Suppressor macrophage treated with lipopolysaccharide for 1 hour (primary cell): ENCODE measurements at regions not wholly inside any gene's neighbourhood (a gene's known extent, or its start where the extent isn't known, plus 50 kb on each side); places are given as distances from the start of the nearest gene placed in this dataset.
A peak's percentile ranks its signal among the peaks of the same experiment; 100 is the strongest.

ENCODE experiments used
- DNase-seq, 3 donors: peaks; one replicate each; pipeline ENCODE4 v3.0.0-alpha.2; 2020 to 2022

DNA sequence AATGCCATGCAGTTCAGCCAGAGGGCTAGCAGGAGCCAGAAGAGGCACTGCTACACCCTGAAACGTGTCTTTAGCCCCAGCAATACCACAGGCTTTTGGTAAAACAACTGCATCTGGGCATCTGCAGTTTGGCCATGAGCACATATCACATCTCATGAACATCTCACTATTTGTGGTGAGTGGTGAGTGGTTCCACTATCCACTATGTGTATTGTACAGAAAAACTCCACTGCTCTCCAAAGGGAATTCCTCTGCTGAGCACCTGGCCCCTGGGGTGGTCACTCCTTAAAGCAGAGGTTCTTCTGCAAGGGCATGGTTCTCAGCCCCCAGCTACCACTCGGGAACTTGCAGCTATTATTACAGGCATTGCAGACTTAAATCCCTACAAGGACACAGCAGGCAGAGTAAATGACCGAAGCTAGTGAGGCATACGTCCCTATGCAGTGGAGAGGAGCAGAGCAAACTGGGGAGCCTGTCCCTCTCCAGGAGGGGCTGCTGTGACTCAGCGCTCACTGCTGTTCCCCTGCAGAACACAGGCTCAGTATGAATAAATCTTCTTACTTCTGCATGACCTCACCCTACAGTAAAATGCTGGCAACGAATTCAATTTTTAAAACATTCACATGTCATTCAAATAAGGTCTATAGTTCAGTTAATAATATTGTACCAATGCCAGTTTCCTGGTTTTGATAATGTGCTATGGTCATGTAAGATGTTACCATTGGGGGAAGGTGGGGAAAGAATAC is 332.4 kb upstream of the ZNF507 start:
- no peak for DNase-seq

DNA sequence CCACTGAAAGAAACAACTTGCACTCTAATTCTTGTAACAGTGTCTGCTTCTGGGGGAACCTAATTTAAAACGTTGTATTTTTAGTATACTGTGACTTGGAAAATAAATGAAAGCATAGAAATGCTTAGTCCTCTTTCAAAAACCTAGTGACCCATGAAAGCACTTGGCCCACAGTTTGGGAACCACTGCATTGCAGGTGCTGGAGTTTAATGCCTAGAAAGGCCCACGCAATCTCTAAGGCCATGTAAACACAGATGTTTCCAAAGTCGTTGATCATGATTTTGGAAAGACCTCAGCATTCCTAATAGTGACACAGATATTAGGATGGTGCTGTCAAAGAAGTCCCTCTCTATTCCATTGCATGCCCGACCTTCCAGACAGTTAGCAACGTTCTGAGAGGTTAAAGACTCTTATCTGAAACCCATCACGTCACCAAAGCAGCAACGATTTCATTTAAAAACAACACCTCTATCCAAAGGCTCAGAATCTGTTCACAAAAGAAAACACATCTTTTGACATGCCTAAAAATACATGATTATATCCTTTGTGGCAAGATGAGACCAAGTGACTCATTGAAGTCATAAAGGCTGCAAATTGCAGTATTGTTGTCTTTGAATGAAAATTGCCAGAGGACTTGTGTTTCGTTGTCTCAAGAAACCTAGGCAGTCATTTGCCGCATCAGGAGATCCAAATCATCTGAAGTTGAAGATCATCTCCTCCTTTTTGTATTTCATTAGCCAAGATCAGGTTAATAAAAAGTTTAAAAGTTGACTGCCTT is 328.0 kb upstream of the ZNF507 start:
- no peak for DNase-seq

DNA sequence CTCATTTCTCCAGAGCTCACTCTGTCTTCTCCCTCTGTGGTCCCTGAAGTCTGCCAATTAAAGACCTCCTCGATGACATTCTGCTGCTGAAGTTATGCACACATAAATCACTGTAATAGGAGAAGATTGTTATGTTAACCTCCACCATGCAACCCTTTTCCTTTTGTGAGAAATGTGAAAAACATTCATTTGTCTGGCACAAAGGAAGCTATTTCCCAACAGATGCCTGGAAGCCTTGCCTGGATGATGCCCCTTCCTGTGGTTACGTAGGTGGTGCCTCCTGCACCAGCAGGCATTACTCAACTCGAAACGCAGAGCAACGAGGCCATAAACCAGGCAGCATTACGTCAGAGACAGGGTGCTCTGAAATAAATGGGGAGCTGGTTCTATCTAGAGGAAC is 327.4 kb upstream of the ZNF507 start:
- DNase-seq, result peak in 1 of 3 donors; percentile 7

DNA sequence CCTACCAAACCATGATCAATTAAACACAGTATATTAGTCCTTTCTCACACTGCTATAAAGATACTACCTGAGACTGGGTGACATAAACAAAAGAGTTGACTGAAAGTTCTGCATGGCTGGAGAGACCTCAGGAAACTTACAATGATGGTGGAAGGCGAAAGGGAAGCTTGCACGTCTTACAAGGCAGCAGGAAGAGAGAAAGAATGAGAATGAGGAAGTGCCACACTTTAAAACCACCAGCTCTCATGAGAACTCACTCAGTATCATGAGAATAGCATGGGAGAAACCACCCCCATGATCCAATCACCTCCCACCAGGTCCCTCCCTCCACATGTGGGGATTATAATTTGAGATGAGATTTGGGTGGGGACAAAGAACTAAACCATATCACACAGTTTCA is 324.9 kb upstream of the ZNF507 start:
- DNase-seq, result no peak

DNA sequence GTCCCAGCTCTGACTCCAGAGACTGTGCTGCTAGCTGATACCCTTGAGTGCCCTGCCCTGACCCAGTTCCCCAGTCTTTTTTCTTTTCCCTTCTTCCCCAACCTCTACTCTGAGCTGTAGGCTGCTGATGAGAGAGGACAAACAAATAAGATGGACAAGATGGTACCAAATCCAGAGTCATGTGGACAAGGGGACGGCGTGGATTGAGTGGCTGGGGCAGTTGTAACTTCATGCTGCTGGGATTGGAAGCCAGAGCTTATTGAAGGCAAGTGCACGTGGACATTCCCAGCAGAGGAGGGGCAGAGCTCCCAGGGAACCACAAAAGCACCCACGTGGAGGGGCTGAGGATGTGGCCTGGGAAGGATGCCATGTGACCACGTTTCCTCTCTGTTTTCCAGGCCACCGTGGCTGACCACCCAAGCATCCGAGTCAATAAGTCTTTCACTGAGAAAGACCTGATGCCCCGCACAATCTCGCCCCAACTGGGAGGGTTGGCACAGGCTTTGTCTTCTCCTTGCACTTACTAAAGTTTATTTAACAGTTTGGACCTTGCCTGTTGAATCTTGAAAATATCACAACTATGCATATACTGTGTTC is 323.3 kb upstream of the ZNF507 start:
- no peak for DNase-seq

GRCh38 chr19:32022731-32023563 is 322.5 kb upstream of the ZNF507 start:
- no peak for DNase-seq

DNA sequence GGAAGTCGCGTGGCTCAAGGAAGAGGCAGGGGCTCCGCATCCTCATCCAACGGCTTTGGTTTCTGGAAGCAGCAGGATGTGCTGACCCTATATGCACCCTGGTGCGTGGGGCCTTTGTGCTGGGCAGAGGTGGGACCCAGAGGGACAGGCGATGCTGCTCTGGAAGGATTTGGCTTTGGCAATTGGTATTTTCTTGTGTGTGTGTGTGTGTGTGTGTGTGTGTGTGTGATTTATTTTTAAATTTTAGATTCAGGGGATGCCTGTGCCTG is 321.9 kb upstream of the ZNF507 start:
- DNase-seq, result no peak

- no peak for DNase-seq
Measured at GRCh38 chr19:32029235-32029634, 316.2 kb upstream of the ZNF507 start.

GRCh38 chr19:32032561-32032960 is 312.8 kb upstream of the ZNF507 start:
- DNase-seq, result no peak

GRCh38 chr19:32035626-32036025 is 309.8 kb upstream of the ZNF507 start:
- no peak for DNase-seq

GRCh38 chr19:32038021-32038920 is 307.1 kb upstream of the ZNF507 start:
- no peak for DNase-seq

- DNase-seq, result no peak
Measured at GRCh38 chr19:32038961-32039360, 306.4 kb upstream of the ZNF507 start.

GRCh38 chr19:32039440-32039839 is 306.0 kb upstream of the ZNF507 start:
- DNase-seq, result no peak

GRCh38 chr19:32040236-32040635 is 305.2 kb upstream of the ZNF507 start:
- no peak for DNase-seq

- DNase-seq, result peak; percentile 45 to 63 (median 59)
Measured at GRCh38 chr19:32041681-32042292, 303.6 kb upstream of the ZNF507 start.

GRCh38 chr19:32047788-32048187 is 297.6 kb upstream of the ZNF507 start:
- no peak for DNase-seq

DNA sequence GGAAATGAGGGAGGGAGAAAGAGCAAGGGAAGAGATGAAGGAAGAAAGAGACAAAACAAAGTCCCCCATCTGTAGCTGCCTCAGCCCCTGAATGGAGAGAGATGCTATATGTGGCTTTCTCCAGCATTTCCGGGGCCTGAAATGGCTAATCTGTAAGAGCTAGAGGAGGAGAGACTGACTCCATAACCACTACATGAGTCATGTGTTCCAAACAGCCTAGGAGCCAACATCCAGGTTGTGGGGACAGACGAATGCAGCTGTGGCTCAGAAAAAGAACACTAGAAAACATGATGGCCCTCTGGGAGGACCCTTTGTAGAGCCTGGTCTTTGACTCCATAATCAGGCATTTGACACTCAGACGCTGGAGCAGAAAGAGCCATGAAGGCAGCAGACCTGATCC is 292.0 kb upstream of the ZNF507 start:
- no peak for DNase-seq

DNA sequence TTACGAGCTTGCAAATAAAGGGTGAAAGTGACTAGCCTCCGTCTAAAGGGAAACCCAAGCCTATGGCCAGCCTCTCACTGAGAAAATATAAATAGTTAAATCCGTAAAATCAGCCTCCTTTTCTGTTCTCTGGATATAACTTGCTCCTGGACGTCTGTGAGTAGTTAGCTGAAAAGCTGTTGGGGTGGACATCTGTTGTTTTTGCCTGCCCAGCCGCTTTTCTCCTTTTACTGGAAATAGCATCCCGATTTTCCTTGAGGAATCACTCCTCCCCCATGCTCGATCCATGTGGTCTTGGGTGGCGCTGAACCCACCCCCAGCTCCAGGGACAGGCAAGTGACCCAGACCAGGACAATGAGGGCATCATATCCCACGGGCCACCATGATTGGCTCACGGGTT is 291.5 kb upstream of the ZNF507 start:
- DNase-seq, result no peak

DNA sequence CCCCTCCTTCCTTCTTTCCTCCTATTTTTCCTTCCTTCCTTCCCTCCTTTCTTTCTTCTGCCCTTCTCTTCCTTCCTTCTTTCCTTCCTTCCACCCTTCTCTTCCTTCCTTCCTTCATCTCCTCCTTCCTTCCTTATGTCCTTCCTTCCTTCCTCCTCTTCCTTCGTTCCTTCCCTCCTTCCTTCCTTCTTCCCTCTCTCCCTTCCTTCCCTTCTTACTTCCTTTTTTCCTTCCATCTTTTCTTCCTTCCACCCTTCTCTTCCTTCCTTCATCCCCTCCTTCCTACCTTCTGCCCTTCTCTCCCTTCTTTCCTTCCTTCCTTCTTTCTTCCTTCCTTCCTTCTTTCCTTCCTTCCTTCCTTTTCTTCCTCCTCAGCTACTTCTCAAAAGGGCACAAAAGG is 287.3 kb upstream of the ZNF507 start:
- DNase-seq, result no peak

GRCh38 chr19:32061315-32061714 is 284.1 kb upstream of the ZNF507 start:
- DNase-seq, result no peak

GRCh38 chr19:32063601-32064000 is 281.8 kb upstream of the ZNF507 start:
- no peak for DNase-seq

- no peak for DNase-seq
Measured at GRCh38 chr19:32066056-32066455, 279.4 kb upstream of the ZNF507 start.
